HG02885 (cell line): ENCODE measurements at regions not wholly inside any gene's neighbourhood (a gene's known extent, or its start where the extent isn't known, plus 50 kb on each side); places are given as distances from the start of the nearest gene placed in this dataset.

Experiments
- ATAC-seq: cut with Tn5 transposase; IDR thresholded peaks from one replicate; pipeline ENCODE4 v1.9.1; 2021; ENCODE audit warnings: mild to moderate bottlenecking; ENCODE audit not compliant: unreplicated experiment, poor library complexity

DNA sequence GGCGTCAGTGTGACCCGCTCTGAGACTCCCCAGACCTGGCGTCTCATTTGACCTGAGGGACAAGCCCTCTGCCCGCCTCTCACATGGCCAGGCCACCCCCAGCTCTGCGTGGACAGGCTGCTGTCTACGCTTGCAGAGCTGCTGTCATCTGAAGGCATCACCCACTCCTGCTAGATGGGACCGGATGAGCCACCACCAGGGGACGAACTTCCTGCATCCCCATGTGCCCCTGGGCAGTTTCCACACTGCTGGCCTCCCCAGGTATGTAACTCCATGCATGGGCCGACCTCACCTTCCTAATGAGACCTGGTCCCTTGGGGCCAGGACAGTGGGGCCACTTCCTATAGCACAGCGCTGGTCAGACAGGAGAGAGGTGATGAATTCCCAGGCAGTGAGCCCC, 121.5 kb downstream of the PSMG1 start:
- ATAC-seq, result no peak

DNA sequence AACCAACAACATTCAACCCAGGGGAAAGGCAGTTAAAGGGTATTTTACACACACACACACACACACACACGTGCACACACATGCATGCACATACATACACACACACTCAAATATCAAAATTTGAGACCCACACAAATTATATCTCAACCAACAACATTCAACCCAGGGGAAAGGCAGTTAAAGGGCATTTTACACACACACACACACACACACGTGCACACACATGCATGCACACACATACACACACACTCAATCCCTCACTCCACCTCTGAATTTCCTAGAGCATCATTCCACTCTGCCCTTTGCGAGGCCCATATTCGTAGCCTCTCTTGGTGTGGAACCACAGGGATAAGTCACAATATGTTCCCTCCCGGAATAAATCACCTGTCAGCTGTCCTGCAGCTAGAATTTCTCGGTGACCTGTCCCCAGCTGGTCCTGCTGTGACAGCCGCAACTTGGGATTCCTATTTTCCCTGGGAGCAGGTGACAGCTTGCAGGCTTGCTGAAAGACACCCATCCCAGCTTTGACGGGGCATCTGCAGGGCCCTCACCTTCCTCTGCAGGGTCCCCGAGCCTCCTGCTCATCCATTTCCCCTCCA, 122.7 kb downstream of the PSMG1 start:
- no peak for ATAC-seq

- ATAC-seq, result no peak
Measured at GRCh38 chr21:39057121-39057520, 126.1 kb downstream of the PSMG1 start.

DNA sequence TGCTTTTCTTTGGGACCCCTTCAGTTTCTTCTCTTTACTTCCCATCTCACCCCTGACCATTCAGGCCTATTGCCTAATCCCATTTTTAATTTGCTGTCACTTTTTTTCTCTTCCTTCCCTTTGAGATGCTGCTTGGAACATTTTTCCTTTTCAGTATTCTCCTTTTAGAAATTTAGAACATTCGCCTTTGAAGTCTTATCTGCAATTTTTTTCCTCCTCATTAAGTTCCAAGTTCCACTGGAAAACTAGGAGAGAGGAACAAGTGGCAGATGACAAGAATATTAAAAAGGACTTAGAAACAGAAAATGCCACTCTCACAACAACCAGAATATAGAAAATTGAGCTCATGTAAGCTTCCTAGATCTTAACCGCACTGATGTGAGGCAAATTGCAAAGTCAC, 126.6 kb downstream of the PSMG1 start:
- ATAC-seq, result no peak

- ATAC-seq, result no peak
Measured at GRCh38 chr21:39055167-39055767, 128.0 kb downstream of the PSMG1 start.

DNA sequence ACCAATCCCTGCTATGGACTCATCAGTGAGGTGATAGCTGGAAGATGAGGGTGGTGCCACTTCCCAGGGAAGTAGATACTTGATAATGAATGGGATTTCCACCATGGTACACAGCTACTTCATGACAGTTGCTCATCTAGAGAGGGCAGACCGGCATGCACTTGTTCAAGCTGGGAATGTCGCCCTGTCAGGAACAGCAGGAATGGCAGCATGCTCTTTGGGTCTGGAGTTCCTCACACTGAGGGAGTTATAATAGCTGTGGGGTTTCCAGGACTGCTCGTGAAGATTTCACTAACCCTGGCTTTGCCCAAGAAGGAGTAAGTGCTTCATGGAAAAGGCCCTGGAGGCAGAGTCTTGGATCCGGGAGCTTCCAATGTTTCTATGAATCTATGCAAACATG, 129.2 kb downstream of the PSMG1 start:
- ATAC-seq, result no peak

GRCh38 chr21:39053126-39053525, 130.1 kb downstream of the PSMG1 start:
- no peak for ATAC-seq

GRCh38 chr21:39052718-39053117, 130.5 kb downstream of the PSMG1 start:
- no peak for ATAC-seq

DNA sequence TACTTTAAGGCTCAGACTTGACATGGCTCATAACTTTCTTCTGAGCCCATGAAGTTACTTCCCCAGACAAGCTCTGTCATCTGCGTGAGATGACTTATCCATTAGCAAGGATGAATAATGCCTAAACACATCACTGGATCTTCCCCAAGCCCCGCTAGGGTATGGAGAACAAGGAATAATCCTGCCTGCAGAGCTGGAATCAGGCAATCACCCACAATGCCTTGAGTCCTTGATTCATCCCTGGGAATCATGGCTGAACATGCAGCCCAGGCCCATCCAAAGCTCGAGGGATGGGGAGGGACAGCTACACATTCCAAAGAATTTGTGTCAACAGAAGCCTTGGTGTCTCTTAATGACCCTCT, 131.7 kb downstream of the PSMG1 start:
- no peak for ATAC-seq

GRCh38 chr21:39050841-39051587, 132.2 kb downstream of the PSMG1 start:
- ATAC-seq, result no peak

DNA sequence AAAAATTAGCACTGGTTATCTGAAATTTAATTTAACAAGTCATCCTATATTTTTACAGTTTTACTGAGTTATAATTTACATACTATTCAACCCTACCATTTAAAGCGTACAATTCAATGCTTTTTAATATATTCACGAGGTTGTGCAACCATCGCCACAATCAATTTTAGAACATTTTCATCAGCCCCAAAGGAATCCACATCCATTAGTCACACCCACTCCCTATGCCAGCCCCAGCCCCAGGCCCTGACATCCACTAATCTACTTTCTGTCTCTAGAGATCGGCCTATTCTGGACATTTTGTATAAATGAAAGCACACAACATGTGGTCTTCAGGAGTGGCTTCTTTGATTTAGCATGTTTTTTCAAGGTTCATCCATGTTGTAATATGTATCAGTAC, 134.7 kb downstream of the PSMG1 start:
- no peak for ATAC-seq

DNA sequence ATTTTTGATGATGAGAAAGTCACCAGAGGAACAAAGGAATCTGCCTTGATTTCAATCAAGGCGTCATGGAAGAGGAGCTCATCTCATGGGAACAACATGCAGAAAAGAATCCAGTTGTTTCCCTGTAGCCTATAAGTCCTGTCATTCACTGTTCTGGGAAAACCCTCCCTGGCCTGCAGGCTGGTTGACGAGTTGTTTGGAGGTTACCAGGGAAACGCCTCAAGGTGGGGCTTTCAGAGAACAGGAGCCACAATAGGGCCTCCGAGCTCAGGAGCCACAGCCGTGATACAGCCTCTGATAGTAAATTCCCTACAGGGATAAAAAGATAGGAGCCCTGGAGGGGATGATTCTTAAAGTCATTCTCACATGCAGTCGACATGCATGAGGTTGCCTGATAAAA, 135.2 kb downstream of the PSMG1 start:
- no peak for ATAC-seq

- ATAC-seq, result no peak
Measured at GRCh38 chr21:39047046-39047445, 136.2 kb downstream of the PSMG1 start.

DNA sequence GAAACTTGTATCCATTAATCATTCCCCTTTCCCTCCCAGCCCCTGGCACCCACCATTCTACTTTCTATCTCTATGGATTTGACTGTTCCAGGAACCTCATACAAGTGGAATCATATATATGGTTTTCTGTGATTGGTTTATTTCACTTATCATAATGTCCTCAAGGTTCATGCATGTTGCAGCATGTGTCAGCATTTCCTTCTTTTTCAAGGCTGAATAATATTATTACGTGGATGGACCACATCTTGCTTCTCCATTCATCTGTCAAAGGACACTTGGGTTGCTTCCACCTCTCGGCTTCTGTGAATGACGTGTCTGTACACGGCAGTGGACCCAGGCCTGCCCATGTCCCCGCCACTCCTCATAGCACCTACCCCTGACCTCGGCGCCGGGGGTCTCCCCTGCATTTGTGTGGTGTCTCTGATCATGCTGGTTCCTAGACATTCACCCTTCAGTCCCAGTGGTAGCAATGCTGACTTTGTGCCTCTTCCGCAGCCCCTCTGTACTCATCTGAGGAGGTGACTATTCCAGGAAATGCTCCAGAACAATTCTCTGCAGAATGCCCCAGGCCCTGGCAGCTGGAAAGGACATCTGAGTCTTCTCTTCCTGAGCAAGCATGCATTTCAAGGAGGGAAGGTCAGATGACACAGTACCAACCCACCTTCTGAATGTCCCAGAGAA, 136.9 kb downstream of the PSMG1 start:
- ATAC-seq, result no peak

- ATAC-seq, result no peak
Measured at GRCh38 chr21:39041816-39042215, 141.4 kb downstream of the PSMG1 start.

- no peak for ATAC-seq
Measured at GRCh38 chr21:39040494-39041110, 142.6 kb downstream of the PSMG1 start.

GRCh38 chr21:39037807-39038405, 145.3 kb downstream of the PSMG1 start:
- no peak for ATAC-seq

DNA sequence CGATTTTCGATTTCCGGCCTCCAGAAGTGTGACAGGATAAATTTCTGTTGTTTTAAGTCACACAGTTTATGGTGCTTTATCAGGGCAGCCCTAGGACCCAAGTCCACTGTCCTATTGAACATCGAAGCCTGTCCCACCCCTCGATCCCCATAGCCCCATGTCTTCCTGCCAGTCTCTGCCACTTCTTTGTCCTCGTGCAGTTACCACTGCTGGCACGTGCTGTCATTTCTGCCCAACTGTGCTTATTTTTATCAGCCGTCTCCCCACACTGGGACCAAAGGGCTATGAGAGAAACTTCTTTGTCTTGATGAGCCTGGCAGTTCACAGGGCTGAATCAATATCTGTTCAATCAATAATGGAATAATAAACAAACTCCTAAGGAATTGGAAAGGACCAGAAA, 146.7 kb downstream of the PSMG1 start:
- ATAC-seq, result no peak

- no peak for ATAC-seq
Measured at GRCh38 chr21:39034590-39035536, 148.4 kb downstream of the PSMG1 start.
